GM19240 (cell line): ENCODE measurements at regions not wholly inside any gene's neighbourhood (a gene's known extent, or its start where the extent isn't known, plus 50 kb on each side); places are given as distances from the start of the nearest gene placed in this dataset.
"Not testable (repeated sequence)": the region's sequence is repeated elsewhere in the genome, so short reads cannot be mapped to it uniquely, and the experiment has no call there.

Experiments used
- DNase-seq: peaks from one replicate; pipeline ENCODE4 v3.0.0; 2011; ENCODE audit warnings: low spot score; ENCODE audit not compliant: insufficient read length

DNA sequence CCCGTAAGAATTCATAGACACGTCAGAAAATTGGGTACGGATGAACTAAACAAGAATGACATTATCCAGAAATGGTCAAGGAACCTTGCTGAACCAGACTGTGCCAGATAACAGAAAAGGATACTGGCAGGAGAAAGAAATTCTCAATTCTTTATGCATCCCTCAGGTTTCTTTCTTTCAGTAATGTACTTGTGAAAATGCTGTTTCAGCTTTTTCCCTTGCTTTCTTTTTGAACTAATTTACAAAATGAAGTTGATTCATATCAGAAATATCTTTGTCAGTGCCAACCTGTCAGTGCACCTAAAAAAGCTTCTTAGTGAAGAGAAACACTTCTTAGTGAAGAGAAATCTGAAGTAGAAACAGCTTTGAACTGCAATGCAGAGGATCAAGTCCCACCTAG is 643.6 kb upstream of the RORB start:
- DNase-seq: no peak

DNA sequence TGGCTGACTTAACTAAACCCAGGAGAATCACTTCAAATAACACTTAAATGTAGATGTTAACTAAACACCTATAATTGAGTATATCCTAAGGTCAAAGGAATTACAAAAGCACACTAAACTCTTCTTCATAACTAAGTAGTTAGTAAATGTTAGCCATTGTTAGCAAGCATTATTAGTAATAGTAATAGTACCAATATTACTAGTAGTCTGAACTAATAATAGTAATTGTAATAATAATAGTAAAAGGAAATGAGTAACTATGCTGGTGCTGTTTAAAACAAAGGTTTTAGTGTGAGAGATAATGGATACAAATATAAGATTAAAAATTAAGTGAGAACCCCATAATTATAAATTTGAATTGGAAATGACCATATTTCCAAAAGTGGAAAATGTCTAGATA is 641.9 kb upstream of the RORB start:
- no peak for DNase-seq

DNA sequence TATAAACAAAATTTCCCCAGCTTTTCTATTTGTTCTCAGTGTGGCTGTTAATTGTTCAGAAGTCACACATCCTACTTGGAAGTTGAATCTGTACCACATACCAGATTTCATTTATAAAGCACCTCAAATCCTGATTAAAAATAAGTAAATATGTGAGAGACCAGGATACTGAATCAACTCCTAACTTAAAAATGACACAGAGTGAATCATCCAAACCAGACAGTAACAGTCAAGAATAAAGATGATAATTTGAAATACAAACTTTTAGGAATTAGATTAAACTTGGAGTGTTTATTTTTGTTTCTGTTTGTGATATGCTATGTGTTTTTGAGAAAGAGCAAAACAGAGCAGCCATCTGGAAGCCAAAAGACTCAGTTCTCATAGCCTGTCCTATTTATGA is 633.2 kb upstream of the RORB start:
- no peak for DNase-seq

GRCh38 chr9:73866451-73866850 is 630.7 kb upstream of the RORB start:
- no peak for DNase-seq

DNA sequence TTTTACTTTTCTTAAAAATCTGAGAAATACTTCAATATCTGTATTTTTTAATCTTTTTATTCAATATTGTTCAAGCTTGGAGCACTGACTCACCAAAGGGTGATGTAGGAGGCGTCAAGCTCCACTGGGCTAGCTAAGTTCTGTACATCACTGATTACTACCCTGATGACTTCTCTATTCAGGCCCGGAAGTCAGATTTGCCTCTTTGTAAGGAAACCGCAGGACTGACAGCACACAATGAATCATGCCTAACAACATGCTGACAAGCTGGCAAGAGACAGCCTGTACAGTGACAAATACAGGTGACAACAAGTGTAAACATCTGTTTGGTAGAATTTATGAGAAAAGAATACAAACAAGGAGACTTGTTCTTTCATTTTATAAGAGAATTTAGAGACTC is 627.9 kb upstream of the RORB start:
- DNase-seq: peak; percentile 4

DNA sequence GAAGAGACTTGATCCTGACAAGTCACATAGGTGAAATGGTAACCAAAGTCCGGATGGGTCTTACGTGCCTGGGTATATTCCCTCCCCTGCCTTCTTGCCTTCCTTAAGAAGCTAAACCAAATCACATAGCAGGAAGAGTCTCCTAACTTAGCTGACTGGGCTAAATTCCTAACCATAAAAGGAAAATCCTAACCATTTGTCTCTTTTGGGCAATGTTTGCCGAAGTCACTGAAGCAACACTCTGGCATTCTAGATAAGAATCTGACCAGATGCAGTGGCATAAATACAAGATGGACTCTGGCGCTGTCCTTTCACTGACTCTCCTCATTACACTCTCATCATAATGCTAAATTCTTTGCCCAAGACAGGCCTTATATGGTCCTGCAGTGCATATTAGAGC is 625.5 kb upstream of the RORB start:
- no peak for DNase-seq

- no peak for DNase-seq
Measured at GRCh38 chr9:73872701-73873100, 624.4 kb upstream of the RORB start.

GRCh38 chr9:73880101-73880500 is 617.0 kb upstream of the RORB start:
- no peak for DNase-seq

- no peak for DNase-seq
Measured at GRCh38 chr9:73889023-73889422, 608.1 kb upstream of the RORB start.

GRCh38 chr9:73890685-73891277 is 606.4 kb upstream of the RORB start:
- no peak for DNase-seq

DNA sequence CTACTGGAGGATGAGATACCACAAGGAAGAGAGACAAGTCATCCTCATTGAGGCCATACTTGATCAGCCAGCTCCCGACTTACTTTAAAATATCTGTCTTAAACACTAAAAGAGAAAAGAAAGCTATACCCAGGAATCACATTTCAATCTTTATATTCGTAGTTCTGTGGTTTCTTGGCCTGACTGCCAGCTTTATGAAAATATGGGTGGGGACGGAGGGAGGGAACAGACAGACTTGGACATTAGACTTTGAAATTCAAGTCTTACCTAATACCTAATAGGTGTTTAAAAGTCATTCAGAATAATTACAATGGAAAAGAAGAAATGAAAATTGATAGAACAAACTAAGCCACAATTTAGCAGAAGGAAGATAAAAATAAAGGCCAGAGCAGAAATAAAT is 604.8 kb upstream of the RORB start:
- no peak for DNase-seq

- DNase-seq: no peak
Measured at GRCh38 chr9:73893230-73893629, 603.9 kb upstream of the RORB start.

- no peak for DNase-seq
Measured at GRCh38 chr9:73896061-73896460, 601.1 kb upstream of the RORB start.

DNA sequence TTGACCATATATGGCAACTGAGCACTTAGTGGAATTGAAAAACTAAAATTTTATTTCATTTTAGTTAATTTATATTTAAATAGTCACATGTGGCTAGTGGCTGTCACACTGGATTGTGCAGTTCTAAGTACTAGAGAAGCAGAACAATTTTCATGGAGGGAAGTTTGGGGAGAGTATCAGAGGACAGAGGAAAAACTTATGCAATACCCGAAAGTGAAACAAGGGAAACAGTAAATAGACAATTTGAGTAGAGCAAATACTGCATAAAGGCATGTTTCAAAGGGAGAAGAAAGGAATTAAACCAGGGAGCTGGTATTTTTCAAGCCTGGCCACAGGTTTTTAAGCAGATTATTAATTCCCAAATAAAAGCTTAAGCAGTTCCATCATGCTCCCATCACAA is 590.5 kb upstream of the RORB start:
- no peak for DNase-seq

DNA sequence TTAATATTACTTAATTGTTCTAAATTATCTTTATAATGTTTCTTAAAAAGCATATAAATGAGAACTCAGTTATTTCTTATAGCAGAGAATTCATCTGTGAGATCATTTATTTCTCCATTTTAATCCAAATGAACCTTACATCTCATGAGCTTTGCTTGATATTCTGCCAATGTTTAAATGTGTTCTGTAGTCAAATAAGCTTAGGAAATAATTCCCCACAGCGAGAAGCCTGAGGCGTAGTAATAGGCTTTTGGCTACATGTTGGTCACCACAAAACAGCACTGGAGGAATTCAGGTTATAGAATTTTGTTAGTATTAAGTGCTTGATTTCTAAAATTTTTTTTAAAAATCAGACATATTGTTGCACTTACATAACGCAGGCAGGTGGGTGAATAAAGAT is 585.3 kb upstream of the RORB start:
- DNase-seq: no peak

- no peak for DNase-seq
Measured at GRCh38 chr9:73916016-73916673, 581.0 kb upstream of the RORB start.

- DNase-seq: no peak
Measured at GRCh38 chr9:73919712-73920111, 577.4 kb upstream of the RORB start.

- no peak for DNase-seq
Measured at GRCh38 chr9:73923796-73924195, 573.3 kb upstream of the RORB start.

- DNase-seq: no peak
Measured at GRCh38 chr9:73951147-73951546, 546.0 kb upstream of the RORB start.

- DNase-seq: no peak
Measured at GRCh38 chr9:73962792-73963191, 534.3 kb upstream of the RORB start.

DNA sequence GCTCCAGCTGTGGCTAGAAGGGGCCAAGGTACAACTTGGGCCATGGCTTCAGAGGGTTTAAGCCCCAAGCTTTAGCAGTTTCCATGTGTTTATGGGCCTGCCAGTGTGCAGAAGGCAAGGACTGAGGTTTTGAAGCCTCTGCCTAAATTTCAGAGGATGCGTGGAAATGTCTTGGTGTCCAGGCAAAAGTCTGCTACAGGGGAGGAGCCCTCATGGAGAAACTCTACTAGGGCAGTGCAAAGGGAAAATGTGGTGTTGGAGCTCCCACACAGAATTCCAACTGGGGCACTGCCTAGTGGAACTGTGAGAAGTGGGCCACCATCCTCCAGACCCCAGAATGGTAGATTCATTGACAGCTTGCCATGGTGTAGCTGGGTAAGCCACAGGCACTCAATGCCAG is 527.2 kb upstream of the RORB start:
- DNase-seq: no peak

DNA sequence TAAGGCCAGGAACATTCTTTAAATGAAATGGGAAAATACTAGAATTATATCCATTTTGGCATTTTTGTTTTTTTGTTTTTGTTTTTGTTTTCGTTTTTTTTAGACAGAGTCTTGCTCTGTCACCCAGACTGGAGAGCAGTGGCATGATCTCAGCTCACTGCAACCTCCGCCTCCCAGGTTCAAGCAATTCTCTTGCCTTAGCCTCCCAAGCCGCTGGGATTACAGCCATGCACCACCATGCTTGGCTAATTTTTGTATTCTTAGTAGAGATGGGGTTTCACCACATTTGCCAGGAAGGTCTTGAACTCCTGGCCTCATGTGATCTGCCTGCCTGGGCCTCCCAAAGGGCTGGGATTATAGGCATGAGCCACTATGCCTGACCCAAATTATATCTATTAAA is 520.7 kb upstream of the RORB start:
- not testable (repeated sequence) for DNase-seq

GRCh38 chr9:73979894-73980264 is 517.3 kb upstream of the RORB start:
- DNase-seq: no peak

DNA sequence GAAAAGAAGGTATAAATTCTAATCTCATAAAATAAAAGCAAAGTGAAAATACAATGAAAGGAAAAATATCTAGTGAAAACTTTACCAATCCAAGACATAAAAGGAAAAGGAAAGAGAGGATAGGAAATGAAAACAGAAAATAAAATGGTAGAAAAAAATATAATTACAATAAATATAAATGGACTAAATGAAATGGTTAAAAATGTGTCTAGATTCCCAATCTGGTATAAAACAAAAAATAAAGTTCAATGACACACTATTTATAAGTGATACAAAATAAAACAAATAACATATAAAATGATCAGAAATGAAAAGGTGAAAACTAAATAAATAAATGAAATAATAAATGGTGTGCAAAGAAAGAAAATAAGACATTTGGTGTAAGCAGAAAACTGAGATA is 516.4 kb upstream of the RORB start:
- DNase-seq: no peak
